Skeletal muscle satellite cell (primary cell): ENCODE measurements at regions not wholly inside any gene's neighbourhood (a gene's known extent, or its start where the extent isn't known, plus 50 kb on each side); places are given as distances from the start of the nearest gene placed in this dataset.

Experiments used
- H3K27me3 ChIP-seq: 2 replicates; pipeline ENCODE4 v1.7.0; 2013; ENCODE audit warnings: low read length; ENCODE audit not compliant: control insufficient read depth, insufficient read depth
- H3K36me3 ChIP-seq: 2 replicates; pipeline ENCODE4 v1.7.0; 2013; ENCODE audit warnings: mild to moderate bottlenecking, control low read depth, low read length; ENCODE audit not compliant: insufficient read depth
- H3K4me1 ChIP-seq: 2 replicates; pipeline ENCODE4 v1.7.0; 2013; ENCODE audit warnings: low read length; ENCODE audit not compliant: control insufficient read depth, insufficient read depth
- H3K4me2 ChIP-seq: 2 replicates; pipeline ENCODE4 v1.7.0; 2013; ENCODE audit warnings: mild to moderate bottlenecking, low read length
- H3K4me3 ChIP-seq: 2 replicates; pipeline ENCODE4 v1.7.0; 2013; ENCODE audit warnings: low read length
- H3K9ac ChIP-seq: 2 replicates; pipeline ENCODE4 v1.7.0; 2013; ENCODE audit warnings: mild to moderate bottlenecking, low read depth, low read length, moderate library complexity
- H3K9me3 ChIP-seq: replicated peaks from 2 replicates; pipeline ENCODE4 v1.7.0; 2013; ENCODE audit warnings: mild to moderate bottlenecking, control low read depth, low read length

- Histone ChIP-seq H3K36me3 (no peaks in the 10 kb centered on the region), H3K4me2 (no peak overlapping the region), H3K9ac (no peak overlapping the region), H3K4me3 (no peak overlapping the region), H3K27me3 (no peaks in the 10 kb centered on the region), H3K4me1 (peaks cover 12% of the 10 kb centered on the region), H3K9me3 (no peaks in the 10 kb centered on the region)
These were observed 96.1 kb upstream of the SEMA3C start for GRCh38 chr7:81014908-81015307.

DNA sequence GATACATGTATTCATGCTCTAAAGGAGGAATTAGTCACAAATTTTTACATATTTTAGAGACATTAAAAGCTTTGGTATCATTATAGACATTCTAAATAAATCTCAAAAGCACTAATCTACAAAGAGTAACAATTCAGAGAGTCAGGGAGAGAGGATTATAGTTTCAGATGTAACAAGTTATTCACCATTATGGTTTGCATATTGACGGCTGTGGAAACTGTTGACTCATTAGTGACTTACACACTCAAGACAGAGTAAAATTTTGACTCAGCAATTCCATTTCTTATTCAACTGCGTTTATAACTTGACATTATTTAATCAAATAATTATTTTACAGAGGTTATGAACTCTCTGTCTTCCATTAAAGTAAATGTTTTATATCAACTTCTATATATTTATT lies 95.4 kb upstream of the SEMA3C start:
- no peaks in the 10 kb centered on the region for H3K27me3 ChIP-seq
- H3K9ac ChIP-seq, result no peak overlapping the region
- no peaks in the 10 kb centered on the region for H3K36me3 ChIP-seq

GRCh38 chr7:81013083-81013817 lies 94.4 kb upstream of the SEMA3C start:
- no peaks in the 10 kb centered on the region for H3K27me3 ChIP-seq
- H3K36me3 ChIP-seq, result no peaks in the 10 kb centered on the region
- H3K9ac ChIP-seq, result peak overlapping the region; percentile 12
- peaks cover 12% of the 10 kb centered on the region for H3K4me1 ChIP-seq
- H3K9me3 ChIP-seq, result no peaks in the 10 kb centered on the region
- H3K4me3 ChIP-seq, result no peak overlapping the region
- H3K4me2 ChIP-seq, result peak overlapping the region; percentile 11

More for the DNA sequence above, 95.4 kb upstream of the SEMA3C start:
- H3K4me3 ChIP-seq, result no peak overlapping the region
- no peak overlapping the region for H3K4me2 ChIP-seq
- H3K4me1 ChIP-seq, result peaks cover 12% of the 10 kb centered on the region
- no peaks in the 10 kb centered on the region for H3K9me3 ChIP-seq

GRCh38 chr7:81008901-81009300 lies 90.0 kb upstream of the SEMA3C start:
- H3K36me3 ChIP-seq, result no peaks in the 10 kb centered on the region
- peaks cover 17% of the 10 kb centered on the region for H3K4me1 ChIP-seq
- H3K4me2 ChIP-seq, result no peak overlapping the region
- no peaks in the 10 kb centered on the region for H3K27me3 ChIP-seq
- no peak overlapping the region for H3K9ac ChIP-seq
- H3K9me3 ChIP-seq, result no peaks in the 10 kb centered on the region
- H3K4me3 ChIP-seq, result no peak overlapping the region

- Histone ChIP-seq H3K27me3 (no peaks in the 10 kb centered on the region), H3K4me3 (no peak overlapping the region), H3K4me2 (no peak overlapping the region), H3K36me3 (no peaks in the 10 kb centered on the region), H3K9ac (no peak overlapping the region), H3K9me3 (no peaks in the 10 kb centered on the region), H3K4me1 (peaks cover 6% of the 10 kb centered on the region)
These were observed 88.2 kb upstream of the SEMA3C start for GRCh38 chr7:81007051-81007450.

DNA sequence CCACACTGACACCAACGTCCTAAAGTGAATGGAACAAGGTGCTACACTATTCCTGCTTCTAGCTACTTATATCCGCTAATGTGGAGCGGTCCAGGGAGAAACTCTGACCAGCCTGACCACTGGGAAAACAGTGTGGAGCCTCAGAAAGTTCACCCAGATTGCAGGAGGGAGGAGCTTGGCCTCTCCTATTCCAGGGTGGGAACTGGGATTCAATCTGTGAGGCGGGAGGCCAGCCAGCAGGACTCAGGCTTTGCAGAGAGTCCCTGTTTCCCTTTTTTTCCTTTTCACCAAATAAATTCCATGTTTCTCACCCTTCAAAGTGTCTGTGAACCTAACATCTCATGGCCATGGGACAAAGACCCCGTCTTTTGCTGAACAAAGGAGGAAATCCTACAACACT lies 86.4 kb upstream of the SEMA3C start:
- Histone ChIP-seq H3K36me3 (no peaks in the 10 kb centered on the region), H3K4me2 (no peak overlapping the region), H3K4me3 (no peak overlapping the region), H3K4me1 (peaks cover 6% of the 10 kb centered on the region), H3K9ac (no peak overlapping the region), H3K9me3 (no peaks in the 10 kb centered on the region), H3K27me3 (no peaks in the 10 kb centered on the region)

DNA sequence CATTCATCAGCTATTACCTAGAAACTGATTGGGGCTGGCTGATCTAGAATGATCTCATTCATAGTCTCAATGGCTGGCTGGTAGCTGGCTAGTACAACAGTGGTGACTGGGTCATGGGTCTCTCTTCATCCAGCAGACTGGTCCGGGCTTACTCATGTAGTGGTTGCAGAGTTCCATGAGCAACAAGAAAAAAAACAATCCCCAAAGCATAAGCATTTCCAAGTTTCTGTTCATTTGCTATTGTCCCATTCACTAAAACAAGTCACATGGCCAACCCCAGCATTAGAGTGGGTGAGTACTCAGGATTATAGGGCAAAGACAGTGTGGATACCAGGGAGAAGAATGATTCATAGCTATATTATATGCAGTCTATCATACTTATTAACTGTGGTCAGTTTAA lies 85.2 kb upstream of the SEMA3C start:
- no peak overlapping the region for H3K4me3 ChIP-seq

DNA sequence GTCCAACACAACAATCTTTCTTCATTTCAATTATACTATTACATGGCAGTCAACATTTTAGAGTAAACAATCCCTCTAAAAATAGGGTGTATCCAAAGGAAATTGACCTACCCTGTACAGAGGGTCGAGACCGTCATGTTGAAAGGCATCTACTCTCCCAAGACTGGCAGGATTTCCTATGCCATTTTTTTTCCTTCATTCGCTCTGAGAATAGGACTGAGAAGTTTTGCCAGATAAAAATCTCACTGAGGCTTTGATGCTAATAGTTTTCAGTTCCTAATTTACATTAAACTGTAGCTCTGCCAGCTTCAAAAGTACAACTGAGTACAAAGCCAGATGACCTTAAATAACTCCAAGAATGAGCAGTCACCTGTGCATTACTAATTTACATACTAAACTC lies 84.5 kb upstream of the SEMA3C start:
- H3K9ac ChIP-seq, result no peak overlapping the region

More for the DNA sequence above, 85.2 kb upstream of the SEMA3C start:
- Histone ChIP-seq H3K9ac (no peak overlapping the region), H3K4me1 (peaks cover 6% of the 10 kb centered on the region), H3K4me2 (no peak overlapping the region), H3K27me3 (no peaks in the 10 kb centered on the region), H3K9me3 (no peaks in the 10 kb centered on the region), H3K36me3 (no peaks in the 10 kb centered on the region)

DNA sequence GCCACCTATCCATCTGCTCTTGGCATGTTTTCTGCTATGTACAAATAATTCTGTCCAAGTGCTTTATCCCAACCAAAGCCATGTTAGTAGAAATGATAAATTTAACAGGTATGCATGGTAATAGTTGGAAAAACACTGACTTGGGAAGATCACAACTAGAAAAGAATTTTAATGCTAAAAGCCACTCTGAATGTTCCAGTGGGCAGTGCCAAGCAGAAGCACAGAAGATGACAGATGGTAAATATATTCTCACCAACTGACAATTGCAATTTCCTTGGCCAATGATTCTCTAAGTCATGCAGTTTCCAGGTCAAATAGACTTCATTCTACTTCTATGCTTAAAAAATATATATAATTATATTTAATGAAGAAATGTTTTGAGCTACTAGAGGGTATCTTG lies 83.6 kb upstream of the SEMA3C start:
- H3K9me3 ChIP-seq, result no peaks in the 10 kb centered on the region
- H3K27me3 ChIP-seq, result no peaks in the 10 kb centered on the region
- H3K9ac ChIP-seq, result no peak overlapping the region
- no peaks in the 10 kb centered on the region for H3K36me3 ChIP-seq
- H3K4me2 ChIP-seq, result no peak overlapping the region
- peaks cover 6% of the 10 kb centered on the region for H3K4me1 ChIP-seq
- H3K4me3 ChIP-seq, result no peak overlapping the region

More for the DNA sequence above, 84.5 kb upstream of the SEMA3C start:
- Histone ChIP-seq H3K4me3 (no peak overlapping the region), H3K9me3 (no peaks in the 10 kb centered on the region), H3K27me3 (no peaks in the 10 kb centered on the region), H3K4me1 (peaks cover 6% of the 10 kb centered on the region), H3K36me3 (no peaks in the 10 kb centered on the region), H3K4me2 (no peak overlapping the region)

DNA sequence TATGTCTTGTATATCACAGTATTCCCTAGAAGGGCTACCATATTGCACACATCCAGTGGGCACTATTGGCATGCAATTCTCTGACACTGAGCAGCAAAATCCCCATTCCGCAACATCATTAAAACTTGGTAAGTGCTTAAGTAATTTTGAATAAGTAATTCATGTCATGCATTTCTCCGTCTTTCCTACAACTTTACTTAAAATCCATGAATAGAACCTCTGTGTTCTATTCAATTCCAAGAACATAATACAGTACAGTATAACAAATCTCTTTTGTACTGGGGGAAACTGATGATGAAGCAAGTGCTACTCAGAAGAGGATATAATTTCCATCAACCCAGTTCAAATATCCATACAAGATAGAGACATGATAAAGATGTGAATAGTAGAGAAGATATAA lies 80.9 kb upstream of the SEMA3C start:
- Histone ChIP-seq H3K9me3 (no peaks in the 10 kb centered on the region), H3K27me3 (no peaks in the 10 kb centered on the region), H3K9ac (no peak overlapping the region), H3K4me2 (no peak overlapping the region), H3K4me3 (no peak overlapping the region), H3K4me1 (peaks cover 6% of the 10 kb centered on the region), H3K36me3 (no peaks in the 10 kb centered on the region)

DNA sequence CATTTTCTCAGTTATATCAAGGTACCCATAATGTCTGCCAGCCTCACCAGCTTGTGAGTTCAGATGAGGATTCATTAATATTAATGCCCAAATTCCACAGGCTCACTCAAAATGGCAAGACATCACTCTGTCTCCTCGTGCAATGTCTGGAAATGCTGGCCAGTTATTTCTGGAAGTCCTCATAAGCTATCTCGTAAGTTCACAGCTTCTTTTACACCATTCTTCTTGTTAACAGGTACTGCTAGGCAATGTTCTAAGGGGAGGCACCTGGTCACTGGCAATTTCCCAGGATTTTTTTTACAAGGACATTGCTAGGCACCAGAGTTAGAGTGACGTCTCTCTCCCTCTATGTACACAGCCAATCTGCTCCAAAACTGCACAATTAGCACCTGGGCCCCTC lies 80.2 kb upstream of the SEMA3C start:
- no peaks in the 10 kb centered on the region for H3K27me3 ChIP-seq
- H3K9me3 ChIP-seq, result no peaks in the 10 kb centered on the region
- no peak overlapping the region for H3K4me3 ChIP-seq
- no peak overlapping the region for H3K9ac ChIP-seq
- no peak overlapping the region for H3K4me2 ChIP-seq
- no peaks in the 10 kb centered on the region for H3K36me3 ChIP-seq
- H3K4me1 ChIP-seq, result peaks cover 1% of the 10 kb centered on the region

GRCh38 chr7:80997841-80998240 lies 79.0 kb upstream of the SEMA3C start:
- H3K4me3 ChIP-seq, result no peak overlapping the region
- H3K4me1 ChIP-seq, result no peaks in the 10 kb centered on the region
- no peaks in the 10 kb centered on the region for H3K36me3 ChIP-seq
- no peak overlapping the region for H3K9ac ChIP-seq
- no peak overlapping the region for H3K4me2 ChIP-seq
- H3K9me3 ChIP-seq, result no peaks in the 10 kb centered on the region
- no peaks in the 10 kb centered on the region for H3K27me3 ChIP-seq
